ENCODE measurements at regions not wholly inside any gene's neighbourhood (a gene's known extent, or its start where the extent isn't known, plus 50 kb on each side); places are given as distances from the start of the nearest gene placed in this dataset.

DNA sequence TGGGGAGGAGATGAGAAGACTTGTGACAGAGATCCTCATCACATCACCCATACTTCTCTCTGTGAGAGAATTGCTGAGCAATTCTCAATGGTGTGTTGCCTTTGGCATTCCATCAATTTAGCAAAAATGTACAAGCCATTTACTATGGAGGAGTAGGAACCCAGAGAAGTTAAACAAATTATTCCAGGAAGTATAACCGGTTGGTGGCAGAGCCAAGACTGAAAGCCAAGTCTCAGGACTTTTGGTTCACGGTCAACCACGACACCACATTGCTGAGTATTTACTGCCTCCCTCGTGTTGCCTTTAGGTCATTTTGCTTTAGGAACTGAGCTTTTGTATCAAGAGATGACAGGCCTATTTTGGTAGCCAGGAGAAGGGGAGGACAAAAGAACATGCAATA lies 88.0 kb upstream of the ELMO1 start:
- Histone ChIP-seq H3K27me3 (ENCODE audit: insufficient read depth) (no peaks in the 10 kb centered on the region), H3K36me3 (ENCODE audit: insufficient read depth) (no peaks in the 10 kb centered on the region), H3K4me3 (no peak overlapping the region), H3F3A (replicated peaks; ENCODE audit: low read depth) (0 out of 2 replicates have a peak, but pooled peaks cover 4% of the 10 kb centered on the region), H4K20me1 (replicated peaks; ENCODE audit: insufficient read depth) (no peaks in the 10 kb centered on the region), H3K9me2 (ENCODE audit: insufficient read depth) (peaks cover 13% of the 10 kb centered on the region), H3K4me1 (ENCODE audit: insufficient read depth) (peaks cover 15% of the 10 kb centered on the region), H2AFZ (no peak overlapping the region), H3K4me2 (no peak overlapping the region), H3K79me2 (replicated peaks; ENCODE audit: insufficient read depth) (no peaks in the 10 kb centered on the region), H3K27ac (ENCODE audit: low read depth) (no peak overlapping the region)
- Mint-ChIP-seq H3K27ac (no peak overlapping the region), H3K4me3 (no peak overlapping the region), H3K27me3 (ENCODE audit: insufficient read depth, low read depth, poor library complexity) (no peaks in the 10 kb centered on the region), H3K36me3 (ENCODE audit: low read depth) (peaks cover 5% of the 10 kb centered on the region; the same call in 2 of the 3 replicates), H3K4me1 (peaks cover 12% of the 10 kb centered on the region), H3K9me3 (peaks cover 18% of the 10 kb centered on the region; the same call in 2 of the 3 replicates)
- no peak for ATAC-seq
- no peak for DNase-seq (ENCODE audit: low spot score)
- TF ChIP-seq ZNF114 (CRISPR knock-in tag; IDR thresholded peaks at IDR 0.05) (no peak), NANOG (IDR thresholded peaks at IDR 0.05; ENCODE audit: borderline replicate concordance) (no peak), JUNB (IDR thresholded peaks at IDR 0.05; ENCODE audit: unreplicated experiment) (no peak), EZH2phosphoT487 (IDR thresholded peaks at IDR 0.05; ENCODE audit: unreplicated experiment) (no peak), POLR2AphosphoS5 (IDR thresholded peaks at IDR 0.05; ENCODE audit: low read depth) (no peak)

DNA sequence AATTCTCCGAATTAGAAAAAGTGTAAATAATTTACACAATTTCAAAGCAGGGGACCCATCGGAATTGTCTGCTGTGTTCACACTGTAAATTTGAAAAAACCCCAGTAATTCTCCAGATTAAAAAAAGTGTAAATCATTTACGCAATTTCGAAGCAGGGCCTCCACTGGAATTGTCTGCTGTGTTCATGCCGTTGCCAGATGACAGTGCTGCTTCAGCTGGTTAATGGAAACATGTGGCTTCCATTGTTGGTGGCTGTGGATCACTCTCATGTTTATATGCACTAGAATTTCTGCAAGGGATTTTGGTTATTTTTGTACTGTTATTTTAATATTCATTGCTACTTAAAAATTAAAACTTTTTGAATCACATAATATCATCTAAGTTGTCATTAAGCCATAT lies 88.8 kb upstream of the ELMO1 start:
- Mint-ChIP-seq H3K4me1 (peaks cover 12% of the 10 kb centered on the region), H3K9me3 (peaks cover 15% of the 10 kb centered on the region; the same call in 2 of the 3 replicates), H3K36me3 (ENCODE audit: low read depth) (peaks cover 5% of the 10 kb centered on the region; the same call in 2 of the 3 replicates), H3K4me3 (no peak overlapping the region), H3K27ac (no peak overlapping the region), H3K27me3 (ENCODE audit: insufficient read depth, low read depth, poor library complexity) (no peaks in the 10 kb centered on the region)
- no peaks in the 10 kb centered on the region for H3K36me3 ChIP-seq (ENCODE audit: insufficient read depth)
- 0 out of 2 replicates have a peak, but pooled peaks cover 4% of the 10 kb centered on the region for H3F3A ChIP-seq (replicated peaks; ENCODE audit: low read depth)
- H3K27me3 ChIP-seq (ENCODE audit: insufficient read depth): no peaks in the 10 kb centered on the region
- no peak for TF ChIP-seq CREB1 (CRISPR knock-in tag; IDR thresholded peaks at IDR 0.05; ENCODE audit: low read depth)
- no peak for TF ChIP-seq NANOG (IDR thresholded peaks at IDR 0.05; ENCODE audit: borderline replicate concordance)
- no peak overlapping the region for H3K27ac ChIP-seq (ENCODE audit: low read depth)
- DNase-seq (ENCODE audit: low spot score): no peak
- no peak overlapping the region for H2AFZ ChIP-seq
- H3K9me2 ChIP-seq (ENCODE audit: insufficient read depth): peaks cover 13% of the 10 kb centered on the region
- H3K79me2 ChIP-seq (replicated peaks; ENCODE audit: insufficient read depth): no peaks in the 10 kb centered on the region
- no peak overlapping the region for H3K4me2 ChIP-seq
- ATAC-seq: no peak
- H4K20me1 ChIP-seq (replicated peaks; ENCODE audit: insufficient read depth): no peaks in the 10 kb centered on the region
- H3K4me1 ChIP-seq (ENCODE audit: insufficient read depth): peaks cover 15% of the 10 kb centered on the region
- no peak overlapping the region for H3K4me3 ChIP-seq

DNA sequence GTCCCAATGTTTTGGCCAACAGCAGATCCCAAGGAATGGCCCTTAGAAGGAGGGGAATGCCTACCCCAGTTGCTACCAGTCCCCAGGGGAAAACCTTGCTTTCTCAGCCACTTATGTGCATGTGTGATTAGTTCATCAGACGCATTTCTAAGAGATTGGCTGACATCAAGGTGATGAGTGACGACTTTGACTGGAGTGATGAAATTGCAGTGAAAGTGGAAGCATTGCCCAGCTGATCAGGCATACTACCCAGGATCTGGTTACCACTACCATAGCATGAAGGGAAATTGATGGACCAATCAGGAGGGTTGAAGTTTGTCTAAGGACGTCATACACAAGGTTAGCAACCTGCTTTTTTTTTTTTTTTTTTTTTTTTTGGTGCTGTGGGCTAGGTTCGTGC lies 90.3 kb upstream of the ELMO1 start:
- Mint-ChIP-seq H3K27me3 (ENCODE audit: insufficient read depth, low read depth, poor library complexity) (no peaks in the 10 kb centered on the region), H3K9me3 (peaks cover 5% of the 10 kb centered on the region; the same call in 1 of the 3 replicates), H3K4me1 (peaks cover 12% of the 10 kb centered on the region), H3K36me3 (ENCODE audit: low read depth) (no peaks in the 10 kb centered on the region; the same call in 2 of the 3 replicates), H3K27ac (no peak overlapping the region), H3K4me3 (no peak overlapping the region)
- Histone ChIP-seq H3K27me3 (ENCODE audit: insufficient read depth) (no peaks in the 10 kb centered on the region), H3K79me2 (replicated peaks; ENCODE audit: insufficient read depth) (no peaks in the 10 kb centered on the region), H3K9me2 (ENCODE audit: insufficient read depth) (peaks cover 13% of the 10 kb centered on the region), H2AFZ (no peak overlapping the region), H3K4me2 (no peak overlapping the region), H3K4me1 (ENCODE audit: insufficient read depth) (peaks cover 15% of the 10 kb centered on the region), H3K27ac (ENCODE audit: low read depth) (no peak overlapping the region), H4K20me1 (replicated peaks; ENCODE audit: insufficient read depth) (no peaks in the 10 kb centered on the region), H3K4me3 (no peak overlapping the region), H3K36me3 (ENCODE audit: insufficient read depth) (no peaks in the 10 kb centered on the region), H3F3A (replicated peaks; ENCODE audit: low read depth) (0 out of 2 replicates have a peak, but pooled peaks cover 4% of the 10 kb centered on the region)
- ATAC-seq (no peak), DNase-seq (ENCODE audit: low spot score) (no peak)
- TF ChIP-seq, protein P1, sequence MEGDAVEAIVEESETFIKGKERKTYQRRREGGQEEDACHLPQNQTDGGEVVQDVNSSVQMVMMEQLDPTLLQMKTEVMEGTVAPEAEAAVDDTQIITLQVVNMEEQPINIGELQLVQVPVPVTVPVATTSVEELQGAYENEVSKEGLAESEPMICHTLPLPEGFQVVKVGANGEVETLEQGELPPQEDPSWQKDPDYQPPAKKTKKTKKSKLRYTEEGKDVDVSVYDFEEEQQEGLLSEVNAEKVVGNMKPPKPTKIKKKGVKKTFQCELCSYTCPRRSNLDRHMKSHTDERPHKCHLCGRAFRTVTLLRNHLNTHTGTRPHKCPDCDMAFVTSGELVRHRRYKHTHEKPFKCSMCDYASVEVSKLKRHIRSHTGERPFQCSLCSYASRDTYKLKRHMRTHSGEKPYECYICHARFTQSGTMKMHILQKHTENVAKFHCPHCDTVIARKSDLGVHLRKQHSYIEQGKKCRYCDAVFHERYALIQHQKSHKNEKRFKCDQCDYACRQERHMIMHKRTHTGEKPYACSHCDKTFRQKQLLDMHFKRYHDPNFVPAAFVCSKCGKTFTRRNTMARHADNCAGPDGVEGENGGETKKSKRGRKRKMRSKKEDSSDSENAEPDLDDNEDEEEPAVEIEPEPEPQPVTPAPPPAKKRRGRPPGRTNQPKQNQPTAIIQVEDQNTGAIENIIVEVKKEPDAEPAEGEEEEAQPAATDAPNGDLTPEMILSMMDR (conservative IDR thresholded peaks at IDR 0.05; ENCODE audit: low read depth in 2 of 2): no peak
- TF ChIP-seq JUNB (IDR thresholded peaks at IDR 0.05; ENCODE audit: unreplicated experiment) (no peak), EZH2 (IDR thresholded peaks at IDR 0.05; ENCODE audit: low read depth, unreplicated experiment) (no peak)
- TF ChIP-seq, protein P2, sequence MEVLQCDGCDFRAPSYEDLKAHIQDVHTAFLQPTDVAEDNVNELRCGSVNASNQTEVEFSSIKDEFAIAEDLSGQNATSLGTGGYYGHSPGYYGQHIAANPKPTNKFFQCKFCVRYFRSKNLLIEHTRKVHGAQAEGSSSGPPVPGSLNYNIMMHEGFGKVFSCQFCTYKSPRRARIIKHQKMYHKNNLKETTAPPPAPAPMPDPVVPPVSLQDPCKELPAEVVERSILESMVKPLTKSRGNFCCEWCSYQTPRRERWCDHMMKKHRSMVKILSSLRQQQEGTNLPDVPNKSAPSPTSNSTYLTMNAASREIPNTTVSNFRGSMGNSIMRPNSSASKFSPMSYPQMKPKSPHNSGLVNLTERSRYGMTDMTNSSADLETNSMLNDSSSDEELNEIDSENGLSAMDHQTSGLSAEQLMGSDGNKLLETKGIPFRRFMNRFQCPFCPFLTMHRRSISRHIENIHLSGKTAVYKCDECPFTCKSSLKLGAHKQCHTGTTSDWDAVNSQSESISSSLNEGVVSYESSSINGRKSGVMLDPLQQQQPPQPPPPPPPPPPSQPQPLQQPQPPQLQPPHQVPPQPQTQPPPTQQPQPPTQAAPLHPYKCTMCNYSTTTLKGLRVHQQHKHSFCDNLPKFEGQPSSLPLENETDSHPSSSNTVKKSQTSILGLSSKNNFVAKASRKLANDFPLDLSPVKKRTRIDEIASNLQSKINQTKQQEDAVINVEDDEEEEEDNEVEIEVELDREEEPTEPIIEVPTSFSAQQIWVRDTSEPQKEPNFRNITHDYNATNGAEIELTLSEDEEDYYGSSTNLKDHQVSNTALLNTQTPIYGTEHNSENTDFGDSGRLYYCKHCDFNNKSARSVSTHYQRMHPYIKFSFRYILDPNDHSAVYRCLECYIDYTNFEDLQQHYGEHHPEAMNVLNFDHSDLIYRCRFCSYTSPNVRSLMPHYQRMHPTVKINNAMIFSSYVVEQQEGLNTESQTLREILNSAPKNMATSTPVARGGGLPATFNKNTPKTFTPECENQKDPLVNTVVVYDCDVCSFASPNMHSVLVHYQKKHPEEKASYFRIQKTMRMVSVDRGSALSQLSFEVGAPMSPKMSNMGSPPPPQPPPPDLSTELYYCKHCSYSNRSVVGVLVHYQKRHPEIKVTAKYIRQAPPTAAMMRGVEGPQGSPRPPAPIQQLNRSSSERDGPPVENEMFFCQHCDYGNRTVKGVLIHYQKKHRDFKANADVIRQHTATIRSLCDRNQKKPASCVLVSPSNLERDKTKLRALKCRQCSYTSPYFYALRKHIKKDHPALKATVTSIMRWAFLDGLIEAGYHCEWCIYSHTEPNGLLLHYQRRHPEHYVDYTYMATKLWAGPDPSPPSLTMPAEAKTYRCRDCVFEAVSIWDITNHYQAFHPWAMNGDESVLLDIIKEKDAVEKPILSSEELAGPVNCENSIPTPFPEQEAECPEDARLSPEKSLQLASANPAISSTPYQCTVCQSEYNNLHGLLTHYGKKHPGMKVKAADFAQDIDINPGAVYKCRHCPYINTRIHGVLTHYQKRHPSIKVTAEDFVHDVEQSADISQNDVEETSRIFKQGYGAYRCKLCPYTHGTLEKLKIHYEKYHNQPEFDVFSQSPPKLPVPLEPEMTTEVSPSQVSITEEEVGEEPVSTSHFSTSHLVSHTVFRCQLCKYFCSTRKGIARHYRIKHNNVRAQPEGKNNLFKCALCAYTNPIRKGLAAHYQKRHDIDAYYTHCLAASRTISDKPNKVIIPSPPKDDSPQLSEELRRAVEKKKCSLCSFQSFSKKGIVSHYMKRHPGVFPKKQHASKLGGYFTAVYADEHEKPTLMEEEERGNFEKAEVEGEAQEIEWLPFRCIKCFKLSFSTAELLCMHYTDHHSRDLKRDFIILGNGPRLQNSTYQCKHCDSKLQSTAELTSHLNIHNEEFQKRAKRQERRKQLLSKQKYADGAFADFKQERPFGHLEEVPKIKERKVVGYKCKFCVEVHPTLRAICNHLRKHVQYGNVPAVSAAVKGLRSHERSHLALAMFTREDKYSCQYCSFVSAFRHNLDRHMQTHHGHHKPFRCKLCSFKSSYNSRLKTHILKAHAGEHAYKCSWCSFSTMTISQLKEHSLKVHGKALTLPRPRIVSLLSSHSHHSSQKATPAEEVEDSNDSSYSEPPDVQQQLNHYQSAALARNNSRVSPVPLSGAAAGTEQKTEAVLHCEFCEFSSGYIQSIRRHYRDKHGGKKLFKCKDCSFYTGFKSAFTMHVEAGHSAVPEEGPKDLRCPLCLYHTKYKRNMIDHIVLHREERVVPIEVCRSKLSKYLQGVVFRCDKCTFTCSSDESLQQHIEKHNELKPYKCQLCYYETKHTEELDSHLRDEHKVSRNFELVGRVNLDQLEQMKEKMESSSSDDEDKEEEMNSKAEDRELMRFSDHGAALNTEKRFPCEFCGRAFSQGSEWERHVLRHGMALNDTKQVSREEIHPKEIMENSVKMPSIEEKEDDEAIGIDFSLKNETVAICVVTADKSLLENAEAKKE (CRISPR knock-in tag; IDR thresholded peaks at IDR 0.05): no peak
